Trophoblast cell (in vitro differentiated cells and primary cell): ENCODE measurements at regions not wholly inside any gene's neighbourhood (a gene's known extent, or its start where the extent isn't known, plus 50 kb on each side); places are given as distances from the start of the nearest gene placed in this dataset.
A peak's percentile ranks its signal among the peaks of the same experiment; 100 is the strongest.

Experiments
- DNase-seq, 2 donors: peaks; one replicate each; pipeline ENCODE4 v3.0.0-alpha.2; 2016
- H2AFZ ChIP-seq: 2 replicates; pipeline ENCODE4 v1.6.1; 2013; ENCODE audit warnings: low read length, moderate library complexity, mild to moderate bottlenecking; ENCODE audit not compliant: insufficient read depth, poor library complexity
- H2AK5ac ChIP-seq: 2 replicates; pipeline ENCODE4 v1.6.1; 2013; ENCODE audit warnings: mild to moderate bottlenecking, low read length
- H2BK120ac ChIP-seq: 2 replicates; pipeline ENCODE4 v1.6.1; 2013; ENCODE audit warnings: low read length, mild to moderate bottlenecking, moderate library complexity; ENCODE audit not compliant: insufficient read depth, poor library complexity
- H2BK12ac ChIP-seq: 2 replicates; pipeline ENCODE4 v1.6.1; 2013; ENCODE audit warnings: mild to moderate bottlenecking, low read length, moderate library complexity
- H2BK5ac ChIP-seq: 2 replicates; pipeline ENCODE4 v1.6.1; 2013; ENCODE audit warnings: low read length, low read depth, moderate library complexity, mild to moderate bottlenecking; ENCODE audit not compliant: poor library complexity
- H3K14ac ChIP-seq: 2 replicates; pipeline ENCODE4 v1.6.1; 2013; ENCODE audit warnings: mild to moderate bottlenecking, low read length
- H3K18ac ChIP-seq: 2 replicates; pipeline ENCODE4 v1.6.1; 2013; ENCODE audit warnings: mild to moderate bottlenecking, low read length
- H3K23ac ChIP-seq: 2 replicates; pipeline ENCODE4 v1.6.1; 2013; ENCODE audit warnings: low read length
- H3K27ac ChIP-seq: 2 replicates; pipeline ENCODE4 v1.5.1; 2013; ENCODE audit warnings: low read depth, mild to moderate bottlenecking, inconsistent platforms, low read length, moderate library complexity
- H3K27me3 ChIP-seq: 2 replicates; pipeline ENCODE4 v1.6.1; 2013; ENCODE audit warnings: inconsistent platforms, mild to moderate bottlenecking, low read length, moderate library complexity; ENCODE audit not compliant: insufficient read depth
- H3K36me3 ChIP-seq, 2 experiments: 1 replicate in 1 of 2; 2 replicates in 1 of 2; pipeline ENCODE4 v1.6.1; 2013; ENCODE audit warnings: low read length in 2 of 2, mild to moderate bottlenecking in 2 of 2, moderate library complexity in 1 of 2; ENCODE audit not compliant: insufficient read depth in 2 of 2, control insufficient read depth in 1 of 2
- H3K4ac ChIP-seq: 2 replicates; pipeline ENCODE4 v1.6.1; 2013; ENCODE audit warnings: low read depth, mild to moderate bottlenecking, low read length, moderate library complexity
- H3K4me1 ChIP-seq, 2 experiments: 1 replicate in 1 of 2; 2 replicates in 1 of 2; pipeline ENCODE4 v1.6.1; 2013; ENCODE audit warnings: low read length in 2 of 2, mild to moderate bottlenecking in 2 of 2, moderate library complexity in 1 of 2; ENCODE audit not compliant: insufficient read depth in 2 of 2, control insufficient read depth in 1 of 2
- H3K4me2 ChIP-seq: 2 replicates; pipeline ENCODE4 v1.6.1; 2013; ENCODE audit warnings: inconsistent platforms, mild to moderate bottlenecking, low read length, moderate library complexity
- H3K4me3 ChIP-seq: 2 replicates; pipeline ENCODE4 v1.5.1; 2013; ENCODE audit warnings: mild to moderate bottlenecking, low read depth, low read length, inconsistent platforms
- H3K79me1 ChIP-seq: one replicate; pipeline ENCODE4 v1.6.1; 2013; ENCODE audit warnings: low read length
- H3K79me2 ChIP-seq: 2 replicates; pipeline ENCODE4 v1.6.1; 2013; ENCODE audit warnings: low read length, mild to moderate bottlenecking; ENCODE audit not compliant: control insufficient read depth, insufficient read depth, poor library complexity
- H3K9ac ChIP-seq: 2 replicates; pipeline ENCODE4 v1.6.1; 2013; ENCODE audit warnings: mild to moderate bottlenecking, low read length
- H3K9me3 ChIP-seq: 2 replicates; pipeline ENCODE4 v1.6.1; 2013; ENCODE audit warnings: low read depth, mild to moderate bottlenecking, control low read depth, inconsistent platforms, low read length; ENCODE audit not compliant: insufficient read depth
- H4K12ac ChIP-seq: 2 replicates; pipeline ENCODE4 v1.6.1; 2013; ENCODE audit warnings: low read depth, mild to moderate bottlenecking, low read length, moderate library complexity
- H4K8ac ChIP-seq: 2 replicates; pipeline ENCODE4 v1.6.1; 2013; ENCODE audit warnings: low read depth, mild to moderate bottlenecking, low read length, moderate library complexity
- H4K91ac ChIP-seq: one replicate; pipeline ENCODE4 v1.6.1; 2013; ENCODE audit warnings: low read depth, mild to moderate bottlenecking, low read length, moderate library complexity
- WGBS: extraction: QIAGEN DNeasy Blood & Tissue Kit; methylation state at CpG from one replicate; pipeline ENCODE4 v1.1.7; 2013; ENCODE audit warnings: missing lambda C conversion rate; ENCODE audit not compliant: insufficient read length, insufficient coverage; ENCODE audit errors: extremely low coverage; 5-methylcytosine and 5-hydroxymethylcytosine counted together

DNA sequence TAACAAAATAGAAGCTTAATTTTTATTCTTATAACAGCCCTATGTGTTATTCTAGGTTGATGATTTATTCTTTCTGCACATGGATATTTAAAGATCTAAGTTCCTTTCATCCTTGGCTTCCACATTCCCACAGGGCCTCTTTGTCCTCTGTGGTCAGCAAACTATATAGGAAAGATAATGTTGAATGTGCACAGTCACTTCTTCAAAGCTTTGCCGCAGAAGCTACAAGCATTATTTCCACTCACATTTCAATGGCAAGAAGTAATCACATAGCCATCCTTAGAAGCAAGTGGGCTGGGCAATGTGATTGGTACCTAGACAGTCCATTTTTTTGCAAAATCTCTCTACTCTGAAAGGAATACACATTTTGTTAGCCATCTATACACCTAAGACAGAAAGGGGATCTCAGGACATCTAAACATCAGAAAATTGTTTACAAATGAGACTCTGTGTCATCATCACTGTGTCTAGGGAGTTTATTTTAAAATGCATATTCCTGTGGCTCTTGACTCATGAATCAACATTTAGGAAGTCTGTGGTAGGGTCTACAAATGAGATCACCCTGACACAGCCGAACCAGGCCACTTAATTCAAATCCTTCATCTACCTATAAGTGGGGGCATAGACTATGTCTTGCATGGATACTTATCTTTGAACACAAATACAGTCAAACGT, 1060.5 kb downstream of the XPNPEP1 start:
- H3K79me2 ChIP-seq, result no peaks in the 10 kb centered on the region
- WGBS, result no CpG with 5 or more reads among the region's 3 CpGs

DNA sequence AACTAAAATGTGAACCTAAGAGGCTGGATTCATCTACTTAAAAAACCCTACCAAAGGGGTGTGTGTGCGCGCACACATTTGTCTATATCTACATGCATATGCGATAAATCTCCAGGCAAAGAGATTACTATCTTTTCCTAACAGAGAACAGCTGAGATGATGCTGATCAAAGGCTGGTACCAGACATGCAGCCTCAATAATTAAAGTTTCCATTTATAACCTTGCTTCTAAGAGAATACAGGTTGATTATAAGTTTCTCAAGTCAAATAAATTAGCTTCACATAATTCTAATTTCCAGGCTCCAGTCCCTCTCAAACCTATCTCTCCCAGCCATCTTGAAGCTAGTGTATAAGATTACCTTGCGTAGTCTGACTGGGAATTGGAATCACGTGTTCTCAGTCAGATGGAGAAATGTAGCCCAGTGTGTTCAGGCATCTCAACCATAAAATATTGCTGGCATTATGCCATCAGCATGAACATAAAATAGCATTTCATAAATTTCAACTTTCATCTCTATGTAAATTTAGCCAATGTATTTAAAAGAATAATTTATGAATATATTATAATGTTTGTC, 1062.0 kb downstream of the XPNPEP1 start:
- Histone ChIP-seq H3K4me3 (no peak overlapping the region), H3K23ac (no peak overlapping the region), H4K12ac (no peak overlapping the region), H3K18ac (no peak overlapping the region), H3K9me3 (no peaks in the 10 kb centered on the region), H3K36me3 (no peaks in the 10 kb centered on the region), H3K4me1 (no peaks in the 10 kb centered on the region), H2BK12ac (no peak overlapping the region), H3K14ac (no peak overlapping the region), H3K79me2 (no peaks in the 10 kb centered on the region), H3K79me1 (no peaks in the 10 kb centered on the region), H4K91ac (no peak overlapping the region), H3K27me3 (no peaks in the 10 kb centered on the region), H3K4me2 (no peak overlapping the region), H3K27ac (no peak overlapping the region), H4K8ac (no peak overlapping the region), H2AFZ (no peak overlapping the region), H2BK120ac (no peak overlapping the region), H3K9ac (no peak overlapping the region), H2BK5ac (no peak overlapping the region), H2AK5ac (no peak overlapping the region), H3K4ac (no peak overlapping the region)
- DNase-seq, result no peak
- WGBS, result no CpG with 5 or more reads among the region's 5 CpGs

More for the DNA sequence above, 1060.5 kb downstream of the XPNPEP1 start:
- Histone ChIP-seq H3K18ac (no peak overlapping the region), H2BK120ac (no peak overlapping the region), H3K4me3 (no peak overlapping the region), H3K23ac (no peak overlapping the region), H4K12ac (no peak overlapping the region), H4K91ac (no peak overlapping the region), H3K27me3 (no peaks in the 10 kb centered on the region), H3K4ac (no peak overlapping the region), H2AK5ac (no peak overlapping the region), H3K36me3 (no peaks in the 10 kb centered on the region), H3K9me3 (no peaks in the 10 kb centered on the region), H3K27ac (no peak overlapping the region), H3K14ac (no peak overlapping the region), H2BK12ac (no peak overlapping the region), H3K9ac (no peak overlapping the region), H4K8ac (no peak overlapping the region), H3K4me1 (no peaks in the 10 kb centered on the region), H2BK5ac (no peak overlapping the region), H2AFZ (no peak overlapping the region), H3K79me1 (no peaks in the 10 kb centered on the region), H3K4me2 (no peak overlapping the region)
- no peak for DNase-seq

DNA sequence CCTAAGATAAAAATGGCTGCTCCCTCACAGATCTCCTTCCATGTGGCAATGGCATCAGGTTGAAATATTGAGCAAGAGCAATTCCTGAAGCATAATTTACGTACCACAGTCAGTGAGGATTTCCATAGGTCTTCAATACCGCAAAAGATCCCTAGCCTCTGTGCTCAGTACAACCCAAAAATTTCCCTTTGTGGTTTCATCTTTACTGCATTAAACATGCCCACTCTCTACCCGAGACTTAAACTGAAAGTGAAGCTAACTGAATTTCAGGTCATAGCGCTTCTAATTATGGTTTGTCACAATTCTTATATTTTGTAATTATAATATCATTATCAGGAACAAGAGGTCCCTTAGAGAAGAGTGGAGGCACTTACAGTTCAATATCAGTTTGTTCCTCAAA, 1071.1 kb downstream of the XPNPEP1 start:
- WGBS, result no CpG with 5 or more reads among the region's 4 CpGs
- DNase-seq, result peak in 1 of 2 donors; percentile 15
- Histone ChIP-seq H3K4me3 (no peak overlapping the region), H3K14ac (no peak overlapping the region), H3K27me3 (no peaks in the 10 kb centered on the region), H3K36me3 (no peaks in the 10 kb centered on the region), H3K18ac (no peak overlapping the region), H3K4ac (no peak overlapping the region), H3K79me1 (no peaks in the 10 kb centered on the region), H2AFZ (no peak overlapping the region), H3K9ac (no peak overlapping the region), H3K27ac (no peak overlapping the region), H4K91ac (no peak overlapping the region), H2BK5ac (no peak overlapping the region), H4K8ac (no peak overlapping the region), H3K79me2 (no peaks in the 10 kb centered on the region), H2BK120ac (no peak overlapping the region), H3K4me2 (no peak overlapping the region), H2AK5ac (no peak overlapping the region), H4K12ac (no peak overlapping the region), H2BK12ac (no peak overlapping the region), H3K9me3 (no peaks in the 10 kb centered on the region), H3K4me1 (no peaks in the 10 kb centered on the region), H3K23ac (no peak overlapping the region)

DNA sequence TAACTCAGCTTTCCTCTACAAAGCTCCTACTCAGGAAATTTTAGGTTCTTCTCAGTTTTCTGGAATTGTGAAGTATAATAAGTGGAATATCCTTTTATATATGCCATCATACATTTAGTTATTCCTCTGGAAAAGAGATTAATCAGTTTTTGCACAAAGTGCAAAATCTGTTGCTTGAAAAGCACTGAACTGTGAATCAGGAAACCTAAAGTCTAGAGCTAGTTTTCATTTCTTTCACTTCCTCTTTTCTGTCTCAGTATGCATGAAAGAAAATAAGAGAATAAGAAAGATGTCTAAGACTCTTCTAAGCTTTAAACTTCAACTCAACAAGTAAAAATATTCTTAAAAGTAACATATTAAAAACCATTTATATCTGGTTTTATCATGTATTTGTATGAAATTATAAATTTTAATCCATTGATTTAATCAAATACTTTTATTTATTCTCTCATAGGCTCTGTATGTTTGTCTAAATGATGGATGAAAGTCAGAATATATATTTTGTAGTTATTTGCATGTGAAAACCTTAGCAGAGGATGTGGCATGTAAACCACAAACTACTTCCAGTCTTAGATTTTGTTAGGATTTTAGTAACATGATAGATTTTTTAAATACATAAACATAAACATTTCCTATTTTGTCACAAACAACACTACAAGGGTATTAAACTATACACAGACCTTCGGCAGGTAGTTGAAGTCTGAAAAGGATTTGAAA, 1073.0 kb downstream of the XPNPEP1 start:
- H3K4me1 ChIP-seq, result no peaks in the 10 kb centered on the region
- no peak overlapping the region for H2AK5ac ChIP-seq
- H3K14ac ChIP-seq, result no peak overlapping the region
- no peak overlapping the region for H2BK5ac ChIP-seq
- no peak overlapping the region for H3K4me2 ChIP-seq
- H3K27ac ChIP-seq, result no peak overlapping the region
- WGBS, result no CpG with 5 or more reads among the region's 1 CpG
- H2BK12ac ChIP-seq, result no peak overlapping the region
- no peak overlapping the region for H3K4ac ChIP-seq
- no peak overlapping the region for H2BK120ac ChIP-seq
- DNase-seq, result no peak
- no peak overlapping the region for H2AFZ ChIP-seq
- no peak overlapping the region for H4K8ac ChIP-seq
- H3K79me2 ChIP-seq, result no peaks in the 10 kb centered on the region
- no peak overlapping the region for H4K91ac ChIP-seq
- H3K23ac ChIP-seq, result no peak overlapping the region
- H4K12ac ChIP-seq, result no peak overlapping the region
- no peaks in the 10 kb centered on the region for H3K36me3 ChIP-seq
- no peaks in the 10 kb centered on the region for H3K9me3 ChIP-seq
- H3K4me3 ChIP-seq, result no peak overlapping the region
- H3K27me3 ChIP-seq, result no peaks in the 10 kb centered on the region
- H3K79me1 ChIP-seq, result no peaks in the 10 kb centered on the region
- H3K18ac ChIP-seq, result no peak overlapping the region
- no peak overlapping the region for H3K9ac ChIP-seq
